A673 (cell line): ENCODE measurements at regions not wholly inside any gene's neighbourhood (a gene's known extent, or its start where the extent isn't known, plus 50 kb on each side); places are given as distances from the start of the nearest gene placed in this dataset.

ENCODE experiments used
- BruUV-seq: library from RNA; stranded (reverse); fragments of 400-500 nt; replicated peaks from 2 replicates; lab custom pipeline; 2021; lab: Mats Ljungman, UMichigan
- CTCF ChIA-PET: fragments of 300-600 bp; sonication (Branson Sonifier 250); formaldehyde crosslinking; loops from one replicate; lab custom pipeline; 2022; ENCODE audit warnings: antibody characterized with exemption; lab: Charles Lee
- POLR2A ChIA-PET: fragments of 300-600 bp; sonication (Branson Sonifier 250); formaldehyde crosslinking; loops from one replicate; lab custom pipeline; 2022; ENCODE audit warnings: antibody characterized with exemption; ENCODE audit not compliant: low non-redundant PET; lab: Charles Lee
- DNase-seq: peaks from one replicate; pipeline ENCODE4 v3.0.0-alpha.2; 2015; ENCODE audit warnings: low spot score
- H3K27ac ChIP-seq: fragments of 200-600 bp; sonication (generic); 2 replicates; pipeline ENCODE4 v1.5.1; 2016; ENCODE audit warnings: mixed run types, low read depth, mild to moderate bottlenecking, mixed read lengths, antibody characterized with exemption, low read length; ENCODE audit not compliant: poor library complexity, severe bottlenecking
- H3K27me3 ChIP-seq: fragments of 200-600 bp; sonication (generic); replicated peaks from 2 replicates; pipeline ENCODE4 v1.6.1; 2017; ENCODE audit warnings: mixed run types, low read depth, mild to moderate bottlenecking, mixed read lengths, antibody characterized with exemption, low read length; ENCODE audit not compliant: insufficient read depth, poor library complexity
- H3K36me3 ChIP-seq: fragments of 200-600 bp; sonication (generic); 2 replicates; pipeline ENCODE4 v1.6.1; 2016; ENCODE audit warnings: mixed run types, mild to moderate bottlenecking, mixed read lengths, antibody characterized with exemption, low read length; ENCODE audit not compliant: insufficient read depth, poor library complexity, severe bottlenecking
- H3K4me1 ChIP-seq: fragments of 200-600 bp; sonication (generic); 2 replicates; pipeline ENCODE4 v1.6.1; 2017; ENCODE audit warnings: mixed run types, mild to moderate bottlenecking, mixed read lengths, antibody characterized with exemption, low read length; ENCODE audit not compliant: insufficient read depth, poor library complexity, severe bottlenecking
- H3K4me3 ChIP-seq: fragments of 200-600 bp; sonication (generic); 2 replicates; pipeline ENCODE4 v1.5.1; 2016; ENCODE audit warnings: low read depth, mixed run types, mild to moderate bottlenecking, mixed read lengths, low read length; ENCODE audit not compliant: poor library complexity, severe bottlenecking
- H3K9me3 ChIP-seq: fragments of 200-600 bp; sonication (generic); 2 replicates; pipeline ENCODE4 v1.6.1; 2016; ENCODE audit warnings: mixed run types, low read depth, mild to moderate bottlenecking, mixed read lengths, antibody characterized with exemption, low read length; ENCODE audit not compliant: poor library complexity, severe bottlenecking
- EZH2 ChIP-seq: fragments of 200-600 bp; sonication (generic); IDR thresholded peaks from 2 replicates; pipeline ENCODE4 v1.6.1; 2017; ENCODE audit warnings: borderline replicate concordance, low read depth, mild to moderate bottlenecking, mixed read lengths, antibody characterized with exemption, low read length; ENCODE audit not compliant: poor library complexity, severe bottlenecking
- intact Hi-C: fragments of 100-400 bp; cut with micrococcal nuclease; formaldehyde crosslinking; loops from one replicate; pipeline ENCODE4 v1.10.0; 2022; ENCODE audit not compliant: unreplicated experiment
- TF ChIP-seq, protein P1 (sequence below): fragments of 300-800, 200-600 bp; sonication (generic); conservative IDR thresholded peaks from 2 replicates; pipeline ENCODE4 v1.5.1; 2017; ENCODE audit warnings: low read depth, mild to moderate bottlenecking, antibody characterized with exemption, low read length, moderate library complexity, mixed read lengths

DNA sequence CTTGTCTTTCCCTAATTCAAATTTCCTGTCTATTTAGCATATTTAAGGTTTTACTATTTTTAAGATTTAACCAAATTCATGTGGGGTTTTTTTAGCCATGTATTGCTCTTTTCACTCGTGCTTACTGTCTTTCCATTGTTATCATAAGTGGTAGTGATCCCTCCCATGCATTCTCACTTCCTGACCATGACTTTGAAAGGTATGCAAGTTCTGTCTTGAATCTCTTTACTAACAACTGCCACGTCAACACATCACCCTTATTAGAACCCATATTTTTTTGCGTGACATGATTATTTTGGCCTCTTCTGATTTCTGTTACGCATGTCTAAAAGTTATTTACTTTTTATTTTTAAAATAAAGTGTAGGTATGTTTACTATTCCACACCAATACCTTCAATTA is 94.7 kb upstream of the CDH6 start:
- no peak for DNase-seq
- H3K4me3 ChIP-seq = no peak overlapping the region
- H3K9me3 ChIP-seq = no peaks in the 10 kb centered on the region
- no peaks in the 10 kb centered on the region for H3K36me3 ChIP-seq
- ChIA-PET POLR2A (no interaction called here), CTCF (no interaction called here)
- H3K27me3 ChIP-seq = no peaks in the 10 kb centered on the region
- no peak for TF ChIP-seq EZH2
- TF ChIP-seq, protein P1, sequence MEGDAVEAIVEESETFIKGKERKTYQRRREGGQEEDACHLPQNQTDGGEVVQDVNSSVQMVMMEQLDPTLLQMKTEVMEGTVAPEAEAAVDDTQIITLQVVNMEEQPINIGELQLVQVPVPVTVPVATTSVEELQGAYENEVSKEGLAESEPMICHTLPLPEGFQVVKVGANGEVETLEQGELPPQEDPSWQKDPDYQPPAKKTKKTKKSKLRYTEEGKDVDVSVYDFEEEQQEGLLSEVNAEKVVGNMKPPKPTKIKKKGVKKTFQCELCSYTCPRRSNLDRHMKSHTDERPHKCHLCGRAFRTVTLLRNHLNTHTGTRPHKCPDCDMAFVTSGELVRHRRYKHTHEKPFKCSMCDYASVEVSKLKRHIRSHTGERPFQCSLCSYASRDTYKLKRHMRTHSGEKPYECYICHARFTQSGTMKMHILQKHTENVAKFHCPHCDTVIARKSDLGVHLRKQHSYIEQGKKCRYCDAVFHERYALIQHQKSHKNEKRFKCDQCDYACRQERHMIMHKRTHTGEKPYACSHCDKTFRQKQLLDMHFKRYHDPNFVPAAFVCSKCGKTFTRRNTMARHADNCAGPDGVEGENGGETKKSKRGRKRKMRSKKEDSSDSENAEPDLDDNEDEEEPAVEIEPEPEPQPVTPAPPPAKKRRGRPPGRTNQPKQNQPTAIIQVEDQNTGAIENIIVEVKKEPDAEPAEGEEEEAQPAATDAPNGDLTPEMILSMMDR = no peak
- no TSS peak for BruUV-seq
- intact Hi-C loops = no loop called here
- no peaks in the 10 kb centered on the region for H3K4me1 ChIP-seq
- no peak overlapping the region for H3K27ac ChIP-seq

DNA sequence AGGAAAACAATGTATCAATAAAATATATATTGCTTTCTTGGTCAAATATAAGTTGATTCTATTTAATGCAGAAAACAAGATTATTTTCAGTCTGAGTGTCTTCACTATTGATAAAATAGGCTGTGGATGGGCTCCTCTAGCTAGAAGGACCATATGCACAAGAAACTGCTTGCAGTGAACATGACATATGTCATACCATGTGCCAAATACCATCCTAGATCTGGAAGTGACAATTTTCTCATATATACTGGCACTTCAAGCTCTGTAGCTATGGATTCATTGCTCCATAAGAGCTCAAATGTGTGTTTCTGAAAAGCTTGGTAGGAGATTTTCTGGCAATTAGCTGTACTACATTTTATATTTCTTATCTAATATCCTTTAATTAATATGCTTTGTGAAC is 95.6 kb upstream of the CDH6 start:
- Histone ChIP-seq H3K4me3 (no peak overlapping the region), H3K4me1 (no peaks in the 10 kb centered on the region), H3K27ac (no peak overlapping the region), H3K36me3 (no peaks in the 10 kb centered on the region), H3K27me3 (no peaks in the 10 kb centered on the region), H3K9me3 (no peaks in the 10 kb centered on the region)
- no peak for DNase-seq
- POLR2A ChIA-PET = no interaction called here
- intact Hi-C loops = no loop called here
- CTCF ChIA-PET = no interaction called here
- TF ChIP-seq, protein P1 = no peak
- no TSS peak for BruUV-seq

DNA sequence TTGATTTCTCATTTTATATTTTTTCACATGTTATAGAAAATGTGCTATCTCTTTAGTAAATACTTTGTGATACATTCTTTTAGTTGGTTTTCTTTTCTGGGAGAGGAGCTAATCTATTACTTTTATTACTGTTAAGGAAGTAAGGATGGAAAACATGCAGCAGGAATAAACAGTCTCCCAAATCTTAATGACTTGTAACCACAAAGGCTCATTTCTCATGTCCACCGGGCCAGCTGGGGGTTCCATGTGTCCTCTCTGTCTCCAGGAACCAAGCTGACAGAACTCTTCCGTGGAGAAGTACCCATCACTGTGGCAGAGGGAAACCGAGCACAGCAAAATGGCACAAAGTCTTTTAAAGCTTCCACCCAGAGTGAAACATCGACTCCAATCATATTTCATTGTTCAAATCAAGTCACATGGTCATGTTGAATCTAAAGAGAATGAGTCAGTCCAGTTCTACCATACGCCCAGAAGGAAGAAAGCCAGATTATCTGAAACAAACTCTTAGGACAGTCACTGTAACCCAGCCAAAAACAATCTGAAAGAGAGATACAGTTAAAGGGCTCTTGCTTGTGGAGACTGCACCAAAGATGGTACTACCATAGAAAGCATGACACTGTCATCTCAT is 97.1 kb upstream of the CDH6 start:
- ChIA-PET CTCF (no interaction called here), POLR2A (no interaction called here)
- Histone ChIP-seq H3K4me3 (no peak overlapping the region), H3K27ac (no peak overlapping the region), H3K27me3 (no peaks in the 10 kb centered on the region), H3K9me3 (no peaks in the 10 kb centered on the region), H3K4me1 (no peaks in the 10 kb centered on the region), H3K36me3 (no peaks in the 10 kb centered on the region)
- TF ChIP-seq, protein P1 = no peak
- no peak for TF ChIP-seq EZH2
- DNase-seq = no peak
- intact Hi-C loops = no loop called here
- no TSS peak for BruUV-seq
